Progenitor cell of endocrine pancreas (in vitro differentiated cells): ENCODE measurements at regions not wholly inside any gene's neighbourhood (a gene's known extent, or its start where the extent isn't known, plus 50 kb on each side); places are given as distances from the start of the nearest gene placed in this dataset.

Source experiments
- DNase-seq: peaks from one replicate; pipeline ENCODE4 v3.0.0; 2021; ENCODE audit warnings: low spot score; ENCODE audit not compliant: unreplicated experiment
- H3K27ac Mint-ChIP-seq: 2 replicates; pipeline ENCODE4 v1.8.0; 2021; ENCODE audit warnings: mild to moderate bottlenecking, moderate library complexity, mixed read lengths
- H3K27me3 Mint-ChIP-seq: 2 replicates; pipeline ENCODE4 v1.8.0; 2021; ENCODE audit warnings: mixed read lengths
- H3K36me3 Mint-ChIP-seq: 2 replicates; pipeline ENCODE4 v1.8.0; 2022; ENCODE audit warnings: mixed read lengths; ENCODE audit not compliant: insufficient read depth
- H3K4me1 Mint-ChIP-seq: 2 replicates; pipeline ENCODE4 v1.8.0; 2021; ENCODE audit warnings: low read depth, mixed read lengths
- H3K4me3 Mint-ChIP-seq: 2 replicates; pipeline ENCODE4 v1.8.0; 2021; ENCODE audit warnings: low read depth, mild to moderate bottlenecking, moderate library complexity, mixed read lengths
- H3K9me3 Mint-ChIP-seq: 2 replicates; pipeline ENCODE4 v1.8.0; 2021; ENCODE audit warnings: low read depth, mixed read lengths
- TF ChIP-seq, protein P1 (sequence below): fragments of 200-600 bp; sonication (generic); IDR thresholded peaks from one replicate; pipeline ENCODE4 v1.5.0; 2021; ENCODE audit warnings: antibody characterized with exemption, mild to moderate bottlenecking; ENCODE audit not compliant: unreplicated experiment

DNA sequence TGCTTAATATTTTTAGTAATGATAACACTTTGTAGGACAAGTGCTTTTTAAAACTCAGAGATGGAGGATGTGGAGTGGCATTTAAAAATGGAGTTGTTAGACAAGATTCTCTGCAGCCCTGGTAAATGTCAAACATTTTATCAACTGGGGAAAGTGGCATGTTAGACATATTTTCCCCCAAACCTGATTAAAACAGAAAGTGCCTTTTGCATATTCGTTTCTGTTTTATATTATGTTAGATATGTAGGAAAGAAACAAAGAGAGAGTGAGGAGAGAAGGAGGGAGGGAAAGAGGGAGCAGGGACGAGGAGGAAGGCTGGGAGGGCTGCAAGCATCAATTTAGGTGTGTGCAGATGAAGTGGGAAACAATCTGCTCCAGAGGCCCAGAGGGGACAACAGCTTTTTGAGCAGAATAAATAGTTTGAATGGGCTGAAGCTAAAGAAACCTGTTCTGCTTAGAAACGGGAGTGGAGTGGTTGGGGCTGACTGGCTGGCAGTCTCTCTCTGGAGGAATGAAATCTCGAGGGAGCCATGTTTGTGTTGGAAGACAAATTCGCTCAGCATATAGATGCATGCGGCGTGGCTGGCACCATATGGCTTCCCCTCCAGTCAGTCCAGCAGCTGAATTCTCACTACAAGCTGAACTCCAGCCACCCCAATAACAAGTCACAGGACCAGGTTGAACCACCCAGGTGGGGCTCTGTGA, 502.2 kb downstream of the AJAP1 start:
- H3K36me3 Mint-ChIP-seq, result no peaks in the 10 kb centered on the region
- no peak overlapping the region for H3K27ac Mint-ChIP-seq
- no peak overlapping the region for H3K4me3 Mint-ChIP-seq
- no peaks in the 10 kb centered on the region for H3K4me1 Mint-ChIP-seq
- peaks cover 9% of the 10 kb centered on the region for H3K27me3 Mint-ChIP-seq
- H3K9me3 Mint-ChIP-seq, result peaks cover 10% of the 10 kb centered on the region
- no peak for DNase-seq
- TF ChIP-seq, protein P1, sequence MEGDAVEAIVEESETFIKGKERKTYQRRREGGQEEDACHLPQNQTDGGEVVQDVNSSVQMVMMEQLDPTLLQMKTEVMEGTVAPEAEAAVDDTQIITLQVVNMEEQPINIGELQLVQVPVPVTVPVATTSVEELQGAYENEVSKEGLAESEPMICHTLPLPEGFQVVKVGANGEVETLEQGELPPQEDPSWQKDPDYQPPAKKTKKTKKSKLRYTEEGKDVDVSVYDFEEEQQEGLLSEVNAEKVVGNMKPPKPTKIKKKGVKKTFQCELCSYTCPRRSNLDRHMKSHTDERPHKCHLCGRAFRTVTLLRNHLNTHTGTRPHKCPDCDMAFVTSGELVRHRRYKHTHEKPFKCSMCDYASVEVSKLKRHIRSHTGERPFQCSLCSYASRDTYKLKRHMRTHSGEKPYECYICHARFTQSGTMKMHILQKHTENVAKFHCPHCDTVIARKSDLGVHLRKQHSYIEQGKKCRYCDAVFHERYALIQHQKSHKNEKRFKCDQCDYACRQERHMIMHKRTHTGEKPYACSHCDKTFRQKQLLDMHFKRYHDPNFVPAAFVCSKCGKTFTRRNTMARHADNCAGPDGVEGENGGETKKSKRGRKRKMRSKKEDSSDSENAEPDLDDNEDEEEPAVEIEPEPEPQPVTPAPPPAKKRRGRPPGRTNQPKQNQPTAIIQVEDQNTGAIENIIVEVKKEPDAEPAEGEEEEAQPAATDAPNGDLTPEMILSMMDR, result no peak

DNA sequence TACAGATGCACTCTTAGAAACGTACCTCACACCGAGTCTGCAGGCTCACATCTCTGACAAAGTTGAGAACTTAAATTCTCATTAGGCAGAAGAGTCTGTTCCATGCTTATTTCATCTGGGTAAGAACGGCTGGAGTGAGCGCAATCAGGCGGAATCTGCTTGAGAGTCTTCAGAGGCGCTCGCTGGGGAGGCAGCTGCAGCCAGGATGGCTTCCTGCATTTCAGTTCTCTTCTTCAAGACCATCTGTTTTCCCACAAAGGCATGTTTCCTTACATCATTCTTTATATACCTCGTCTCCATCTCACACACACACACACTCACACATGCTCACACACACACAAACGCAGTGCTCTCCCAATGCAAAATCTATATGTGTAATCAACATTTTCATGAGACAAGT, 497.1 kb downstream of the AJAP1 start:
- Mint-ChIP-seq H3K27ac (no peak overlapping the region), H3K36me3 (no peaks in the 10 kb centered on the region), H3K4me1 (no peaks in the 10 kb centered on the region), H3K9me3 (peaks cover 10% of the 10 kb centered on the region), H3K4me3 (no peak overlapping the region), H3K27me3 (peaks cover 12% of the 10 kb centered on the region)
- DNase-seq, result no peak
- TF ChIP-seq, protein P1, result no peak

DNA sequence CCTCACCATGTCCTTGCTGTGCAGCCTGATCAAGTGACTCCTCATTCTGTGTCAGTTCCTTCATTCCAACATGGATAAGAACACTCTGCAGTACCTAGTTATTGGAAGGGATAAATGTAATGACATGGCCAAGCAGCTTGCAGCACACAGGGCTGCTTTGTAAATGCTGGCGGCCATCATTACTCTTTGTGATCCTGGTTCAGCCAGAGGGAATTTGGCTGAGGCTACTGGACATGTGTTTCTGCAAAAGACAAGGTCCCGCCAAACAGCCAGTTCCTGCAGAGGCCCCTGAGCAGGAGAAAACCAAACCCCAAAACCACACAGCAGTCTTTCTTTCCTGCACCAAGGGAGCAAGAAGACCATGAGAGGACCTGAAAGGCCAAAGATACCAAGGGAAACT, 495.8 kb downstream of the AJAP1 start:
- Mint-ChIP-seq H3K27ac (no peak overlapping the region), H3K4me1 (no peaks in the 10 kb centered on the region), H3K4me3 (no peak overlapping the region), H3K27me3 (peaks cover 15% of the 10 kb centered on the region), H3K36me3 (no peaks in the 10 kb centered on the region), H3K9me3 (peaks cover 9% of the 10 kb centered on the region)
- DNase-seq, result no peak
- TF ChIP-seq, protein P1, result no peak

GRCh38 chr1:5147806-5148205, 493.4 kb downstream of the AJAP1 start:
- Mint-ChIP-seq H3K4me3 (no peak overlapping the region), H3K36me3 (no peaks in the 10 kb centered on the region), H3K4me1 (no peaks in the 10 kb centered on the region), H3K9me3 (no peaks in the 10 kb centered on the region), H3K27me3 (peaks cover 23% of the 10 kb centered on the region), H3K27ac (no peak overlapping the region)
- DNase-seq, result no peak
- TF ChIP-seq, protein P1, result no peak

DNA sequence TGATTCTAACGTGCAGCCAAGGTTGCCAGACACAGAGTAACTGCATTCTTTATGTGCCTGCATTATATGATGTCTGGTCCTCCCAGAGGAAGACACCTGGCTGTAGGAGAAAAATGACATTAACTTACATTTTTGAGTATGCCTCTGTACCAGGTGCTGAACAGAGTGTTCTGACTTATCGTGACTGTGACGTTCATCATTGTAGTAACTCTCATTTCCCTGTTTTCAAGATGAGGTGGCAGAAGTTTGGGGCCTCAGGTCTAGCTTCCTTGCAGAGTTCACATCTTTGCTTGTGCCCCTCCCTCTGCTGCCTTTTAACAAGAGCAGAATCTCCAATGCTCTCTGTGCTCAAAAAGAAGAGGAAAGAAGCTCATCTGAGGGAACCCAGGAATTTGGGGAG, 488.0 kb downstream of the AJAP1 start:
- no peaks in the 10 kb centered on the region for H3K9me3 Mint-ChIP-seq
- TF ChIP-seq, protein P1, result no peak
- no peak overlapping the region for H3K4me3 Mint-ChIP-seq
- H3K4me1 Mint-ChIP-seq, result no peaks in the 10 kb centered on the region
- DNase-seq, result no peak
- H3K27ac Mint-ChIP-seq, result no peak overlapping the region
- H3K36me3 Mint-ChIP-seq, result no peaks in the 10 kb centered on the region
- peaks cover 14% of the 10 kb centered on the region for H3K27me3 Mint-ChIP-seq
